ENCODE measurements at regions not wholly inside any gene's neighbourhood (a gene's known extent, or its start where the extent isn't known, plus 50 kb on each side); places are given as distances from the start of the nearest gene placed in this dataset.

GRCh38 chr3:150255413-150255812 lies 152.7 kb upstream of the TSC22D2 start:
- TF ChIP-seq, protein P1, sequence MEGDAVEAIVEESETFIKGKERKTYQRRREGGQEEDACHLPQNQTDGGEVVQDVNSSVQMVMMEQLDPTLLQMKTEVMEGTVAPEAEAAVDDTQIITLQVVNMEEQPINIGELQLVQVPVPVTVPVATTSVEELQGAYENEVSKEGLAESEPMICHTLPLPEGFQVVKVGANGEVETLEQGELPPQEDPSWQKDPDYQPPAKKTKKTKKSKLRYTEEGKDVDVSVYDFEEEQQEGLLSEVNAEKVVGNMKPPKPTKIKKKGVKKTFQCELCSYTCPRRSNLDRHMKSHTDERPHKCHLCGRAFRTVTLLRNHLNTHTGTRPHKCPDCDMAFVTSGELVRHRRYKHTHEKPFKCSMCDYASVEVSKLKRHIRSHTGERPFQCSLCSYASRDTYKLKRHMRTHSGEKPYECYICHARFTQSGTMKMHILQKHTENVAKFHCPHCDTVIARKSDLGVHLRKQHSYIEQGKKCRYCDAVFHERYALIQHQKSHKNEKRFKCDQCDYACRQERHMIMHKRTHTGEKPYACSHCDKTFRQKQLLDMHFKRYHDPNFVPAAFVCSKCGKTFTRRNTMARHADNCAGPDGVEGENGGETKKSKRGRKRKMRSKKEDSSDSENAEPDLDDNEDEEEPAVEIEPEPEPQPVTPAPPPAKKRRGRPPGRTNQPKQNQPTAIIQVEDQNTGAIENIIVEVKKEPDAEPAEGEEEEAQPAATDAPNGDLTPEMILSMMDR (IDR thresholded peaks at IDR 0.05; ENCODE audit: control extremely low read depth in 1 of 3, insufficient read depth in 1 of 3, low read depth in 1 of 3, low read length in 3 of 3), result no peak
- TF ChIP-seq POLR2A (IDR thresholded peaks at IDR 0.05; ENCODE audit: control extremely low read depth in 1 of 2, low read depth in 2 of 2, low read length in 2 of 2) (no peak), SIRT6 (IDR thresholded peaks at IDR 0.05; ENCODE audit: low read length) (no peak), CREB1 (IDR thresholded peaks at IDR 0.05) (no peak), FOSL1 (IDR thresholded peaks at IDR 0.05; ENCODE audit: insufficient read depth, low read depth, low read length) (no peak), PHF8 (conservative IDR thresholded peaks at IDR 0.05; ENCODE audit: low read depth, low read length) (no peak), ZNF274 (IDR thresholded peaks at IDR 0.05; ENCODE audit: borderline replicate concordance, extremely low read depth, low read length) (no peak)
